GM18861 (cell line): ENCODE measurements at regions not wholly inside any gene's neighbourhood (a gene's known extent, or its start where the extent isn't known, plus 50 kb on each side); places are given as distances from the start of the nearest gene placed in this dataset.

Experiments used
- ATAC-seq: cut with Tn5 transposase; IDR thresholded peaks from one replicate; pipeline ENCODE4 v1.9.1; 2021; ENCODE audit not compliant: unreplicated experiment

- ATAC-seq: no peak
These were observed 365.3 kb downstream of the RNF144B start for GRCh38 chr6:18752278-18753068.

- ATAC-seq: no peak
These were observed 365.9 kb downstream of the RNF144B start for GRCh38 chr6:18753076-18753475.

GRCh38 chr6:18763086-18763485 lies 375.9 kb downstream of the RNF144B start:
- no peak for ATAC-seq

- ATAC-seq: no peak
These were observed 397.6 kb downstream of the RNF144B start for GRCh38 chr6:18784794-18785193.

- no peak for ATAC-seq
These were observed 398.8 kb downstream of the RNF144B start for GRCh38 chr6:18785810-18786490.

GRCh38 chr6:18792866-18793265 lies 405.7 kb downstream of the RNF144B start:
- no peak for ATAC-seq

- ATAC-seq: no peak
These were observed 408.6 kb downstream of the RNF144B start for GRCh38 chr6:18795726-18796125.

- ATAC-seq: no peak
These were observed 433.6 kb downstream of the RNF144B start for GRCh38 chr6:18820725-18821124.

GRCh38 chr6:18823782-18824386 lies 436.7 kb downstream of the RNF144B start:
- ATAC-seq: no peak

- no peak for ATAC-seq
These were observed 442.2 kb downstream of the RNF144B start for GRCh38 chr6:18829272-18829870.

GRCh38 chr6:18835976-18836375 lies 448.8 kb downstream of the RNF144B start:
- ATAC-seq: no peak

GRCh38 chr6:18837013-18837412 lies 449.9 kb downstream of the RNF144B start:
- no peak for ATAC-seq

- ATAC-seq: no peak
These were observed 455.4 kb downstream of the RNF144B start for GRCh38 chr6:18842534-18842933.

- no peak for ATAC-seq
These were observed 458.7 kb downstream of the RNF144B start for GRCh38 chr6:18845896-18846295.

- no peak for ATAC-seq
These were observed 459.2 kb downstream of the RNF144B start for GRCh38 chr6:18846327-18846726.

GRCh38 chr6:18861204-18861603 lies 474.1 kb downstream of the RNF144B start:
- ATAC-seq: no peak

GRCh38 chr6:18883268-18883667 lies 496.1 kb downstream of the RNF144B start:
- no peak for ATAC-seq

- no peak for ATAC-seq
These were observed 496.7 kb downstream of the RNF144B start for GRCh38 chr6:18883851-18884250.

- no peak for ATAC-seq
These were observed 506.6 kb downstream of the RNF144B start for GRCh38 chr6:18893540-18894269.

- ATAC-seq: no peak
These were observed 510.2 kb downstream of the RNF144B start for GRCh38 chr6:18897350-18897749.

GRCh38 chr6:18904681-18905080 lies 517.5 kb downstream of the RNF144B start:
- no peak for ATAC-seq
